ENCODE measurements at regions not wholly inside any gene's neighbourhood (a gene's known extent, or its start where the extent isn't known, plus 50 kb on each side); places are given as distances from the start of the nearest gene placed in this dataset.

- TF ChIP-seq CTCF (IDR thresholded peaks at IDR 0.05) (no peak), POLR2A (IDR thresholded peaks at IDR 0.05) (no peak)
Observed at GRCh38 chr11:80116796-80117195, 676.0 kb upstream of the TENM4 start.

Data from heart left ventricle (tissue), 13 donors.